GM12878 (cell line): ENCODE measurements at regions not wholly inside any gene's neighbourhood (a gene's known extent, or its start where the extent isn't known, plus 50 kb on each side); places are given as distances from the start of the nearest gene placed in this dataset.

ENCODE experiments used
- BCL11A ChIP-seq: IDR thresholded peaks from 2 replicates; pipeline ENCODE4 v1.6.1; 2011; ENCODE audit warnings: low read depth, low read length
- BHLHE40 ChIP-seq, 2 experiments: fragments of 450-650 bp in 1 of 2; IDR thresholded peaks; 2 replicates each; pipeline ENCODE4 v1.6.1; 2011 to 2017; ENCODE audit warnings: low read depth in 2 of 2, borderline replicate concordance in 1 of 2, improper control_type of control experiment in 1 of 2, low read length in 1 of 2, mild to moderate bottlenecking in 1 of 2
- CTCF ChIP-seq, 3 experiments: IDR thresholded peaks in 2 of 3; conservative IDR thresholded peaks in 1 of 3; 2 replicates each; pipeline ENCODE4 v1.5.1; 2011; ENCODE audit warnings: low read depth in 3 of 3, low read length in 3 of 3, mild to moderate bottlenecking in 3 of 3, control low read depth in 2 of 3, moderate library complexity in 2 of 3, inconsistent platforms in 1 of 3, mixed read lengths in 1 of 3; ENCODE audit not compliant: control insufficient read depth in 2 of 3, insufficient read depth in 1 of 3; ENCODE audit errors: extremely low read depth in 1 of 3
- POLR2A ChIP-seq: IDR thresholded peaks from 2 replicates; pipeline ENCODE4 v1.6.1; 2011; ENCODE audit warnings: low read depth, mild to moderate bottlenecking, low read length
- POLR2AphosphoS5 ChIP-seq: IDR thresholded peaks from 2 replicates; pipeline ENCODE4 v1.6.1; 2011; ENCODE audit warnings: mild to moderate bottlenecking, low read length, inconsistent platforms
- ZBTB33 ChIP-seq: fragments of 450-650 bp; IDR thresholded peaks from 2 replicates; pipeline ENCODE4 v1.6.1; 2017; ENCODE audit warnings: mild to moderate bottlenecking
- ZNF592 ChIP-seq: fragments of 450-650 bp; IDR thresholded peaks from 2 replicates; pipeline ENCODE4 v1.6.1; 2017; ENCODE audit warnings: mild to moderate bottlenecking, moderate library complexity

- no peak for TF ChIP-seq POLR2A
- no peak for TF ChIP-seq POLR2AphosphoS5
- no peak for TF ChIP-seq CTCF (IDR thresholded peaks at IDR 0.05 in 2 of 3, conservative IDR thresholded peaks at IDR 0.05 in 1 of 3; ENCODE audit: control insufficient read depth in 2 of 3, extremely low read depth in 1 of 3, insufficient read depth in 1 of 3, low read depth in 3 of 3, low read length in 3 of 3)
- TF ChIP-seq BCL11A = no peak
- no peak for TF ChIP-seq ZBTB33
- TF ChIP-seq BHLHE40 (IDR thresholded peaks at IDR 0.05; ENCODE audit: borderline replicate concordance in 1 of 2, low read depth in 2 of 2, low read length in 1 of 2) = no peak
- no peak for TF ChIP-seq ZNF592
Measured at GRCh38 chr11:24271798-24272197, 225.1 kb upstream of the LUZP2 start.
